Fibroblast of lung (primary cell): ENCODE measurements at regions not wholly inside any gene's neighbourhood (a gene's known extent, or its start where the extent isn't known, plus 50 kb on each side); places are given as distances from the start of the nearest gene placed in this dataset.

Experiments used
- CTCF ChIP-seq, 2 donors: IDR thresholded peaks in 1 of 2; conservative IDR thresholded peaks in 1 of 2; 1 replicate in 1 of 2; 2 replicates in 1 of 2; pipeline ENCODE4 v1.5.1; 2011 to 2012; ENCODE audit warnings: low read length in 2 of 2, control low read depth in 1 of 2, inconsistent platforms in 1 of 2, low read depth in 1 of 2, mild to moderate bottlenecking in 1 of 2
- EZH2 ChIP-seq: IDR thresholded peaks from 2 replicates; pipeline ENCODE4 v1.5.1; 2012; ENCODE audit warnings: low read length, control low read depth, mild to moderate bottlenecking; ENCODE audit errors: missing control alignments

- TF ChIP-seq CTCF (conservative IDR thresholded peaks at IDR 0.05 in 1 of 2, IDR thresholded peaks at IDR 0.05 in 1 of 2; ENCODE audit: low read depth in 1 of 2, low read length in 2 of 2): no peak
- TF ChIP-seq EZH2: no peak
Observed at GRCh38 chr12:124678421-124678893, 111.0 kb upstream of the NCOR2 start.
